IPS-NIHi11 (cell line): ENCODE measurements at regions not wholly inside any gene's neighbourhood (a gene's known extent, or its start where the extent isn't known, plus 50 kb on each side); places are given as distances from the start of the nearest gene placed in this dataset.
"Not testable (repeated sequence)": the region's sequence is repeated elsewhere in the genome, so short reads cannot be mapped to it uniquely, and the experiment has no call there.

Source experiments
- DNase-seq: peaks from one replicate; pipeline ENCODE4 v3.0.0; 2012; ENCODE audit warnings: mixed read lengths, low spot score

DNA sequence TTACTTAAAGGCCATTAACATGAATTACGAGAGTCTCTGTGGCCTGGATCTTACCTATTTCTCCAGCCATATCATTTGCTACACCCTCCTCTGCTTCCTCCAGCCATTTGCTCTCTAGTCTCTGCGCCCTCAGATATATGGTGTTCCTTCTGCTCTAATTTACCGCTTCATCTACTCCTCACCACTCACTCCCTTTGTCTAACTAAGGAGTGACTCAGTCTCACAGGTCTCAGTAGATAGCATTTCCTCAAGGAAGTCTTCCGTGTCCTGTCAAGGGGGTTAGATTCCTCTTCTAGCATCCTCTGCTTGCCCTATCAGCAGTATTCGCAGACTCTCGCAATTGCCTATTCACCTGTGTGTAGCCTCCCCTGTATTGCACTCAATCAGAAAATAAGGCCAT lies 892.1 kb upstream of the INTU start:
- no peak for DNase-seq

- no peak for DNase-seq
These were observed 890.7 kb upstream of the INTU start for GRCh38 chr4:126742048-126742447.

- no peak for DNase-seq
These were observed 889.9 kb upstream of the INTU start for GRCh38 chr4:126742885-126743284.

DNA sequence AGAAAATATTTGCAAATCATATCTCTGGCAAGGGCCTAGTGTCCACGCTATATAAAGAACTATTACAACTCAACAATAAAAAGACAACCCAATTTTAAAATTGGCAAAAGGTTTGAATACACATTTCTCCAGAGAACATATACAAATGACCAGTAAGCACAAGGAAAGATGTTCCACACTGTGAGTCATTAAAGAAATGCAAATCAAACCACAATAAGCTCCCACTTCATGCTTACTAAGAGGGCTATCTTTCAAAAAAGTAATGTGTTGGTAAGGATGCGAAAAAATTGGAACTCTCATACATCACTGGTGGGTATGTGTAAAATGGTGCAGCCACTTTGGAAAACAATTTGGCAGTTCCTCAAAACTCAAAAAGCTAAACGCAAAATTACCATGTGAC lies 884.0 kb upstream of the INTU start:
- no peak for DNase-seq

DNA sequence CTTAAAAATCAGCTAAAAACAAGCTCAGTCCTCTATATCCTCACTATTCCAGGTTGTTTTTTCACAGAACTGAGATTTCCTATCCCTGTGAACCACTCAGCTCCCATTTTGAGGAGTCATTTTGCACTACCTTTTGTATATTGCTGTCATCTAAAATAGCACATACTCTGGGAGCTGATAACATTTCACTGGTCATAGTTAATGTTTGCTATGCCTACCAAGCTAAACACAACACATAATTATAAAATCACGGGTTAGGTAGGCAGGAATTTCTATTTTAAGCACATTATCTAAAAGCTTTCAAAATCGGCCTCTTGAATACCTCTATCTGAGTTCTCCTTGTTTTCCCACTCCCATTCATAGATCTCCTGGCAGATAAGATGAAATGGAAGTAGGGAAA lies 882.0 kb upstream of the INTU start:
- DNase-seq, result no peak

GRCh38 chr4:126752126-126752525 lies 880.6 kb upstream of the INTU start:
- DNase-seq, result no peak

GRCh38 chr4:126752702-126753101 lies 880.1 kb upstream of the INTU start:
- DNase-seq, result no peak

DNA sequence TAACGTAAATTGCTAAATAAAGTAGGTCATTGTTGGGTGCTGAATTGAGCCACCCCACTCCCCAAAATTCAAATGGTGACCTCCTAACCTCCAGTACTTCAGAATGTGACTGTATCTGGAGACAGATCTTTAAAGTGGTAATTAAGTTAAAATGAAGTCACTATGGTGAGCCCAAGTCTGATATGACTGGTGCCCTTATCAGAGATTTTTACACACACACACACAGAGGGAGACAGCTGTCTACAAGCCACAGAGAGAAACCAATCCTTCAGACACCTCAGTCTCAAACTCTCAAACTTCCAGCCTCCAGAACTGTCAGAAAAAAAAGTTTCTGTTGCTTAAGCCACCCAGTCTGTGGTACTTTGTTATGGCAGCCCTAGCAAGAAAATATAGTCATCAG lies 879.2 kb upstream of the INTU start:
- no peak for DNase-seq

DNA sequence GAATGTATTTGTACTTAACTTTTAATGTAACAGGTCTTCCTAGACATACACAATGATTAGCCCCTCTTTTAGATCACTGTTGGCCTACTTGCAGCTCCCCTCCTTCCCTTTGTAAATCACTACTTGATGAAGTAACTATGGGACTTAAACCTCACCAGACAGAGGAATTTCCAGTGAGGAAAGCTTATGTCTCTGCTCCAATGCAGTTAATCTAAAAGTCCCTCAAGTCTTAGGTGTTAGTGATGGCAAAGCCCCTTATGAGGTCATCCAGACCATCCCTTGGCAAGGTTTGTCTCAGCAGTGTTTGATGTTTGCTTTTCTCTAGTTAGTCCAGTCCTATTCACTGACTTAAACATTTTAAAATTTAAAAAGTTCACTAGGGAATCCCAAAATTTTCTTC lies 877.3 kb upstream of the INTU start:
- no peak for DNase-seq

DNA sequence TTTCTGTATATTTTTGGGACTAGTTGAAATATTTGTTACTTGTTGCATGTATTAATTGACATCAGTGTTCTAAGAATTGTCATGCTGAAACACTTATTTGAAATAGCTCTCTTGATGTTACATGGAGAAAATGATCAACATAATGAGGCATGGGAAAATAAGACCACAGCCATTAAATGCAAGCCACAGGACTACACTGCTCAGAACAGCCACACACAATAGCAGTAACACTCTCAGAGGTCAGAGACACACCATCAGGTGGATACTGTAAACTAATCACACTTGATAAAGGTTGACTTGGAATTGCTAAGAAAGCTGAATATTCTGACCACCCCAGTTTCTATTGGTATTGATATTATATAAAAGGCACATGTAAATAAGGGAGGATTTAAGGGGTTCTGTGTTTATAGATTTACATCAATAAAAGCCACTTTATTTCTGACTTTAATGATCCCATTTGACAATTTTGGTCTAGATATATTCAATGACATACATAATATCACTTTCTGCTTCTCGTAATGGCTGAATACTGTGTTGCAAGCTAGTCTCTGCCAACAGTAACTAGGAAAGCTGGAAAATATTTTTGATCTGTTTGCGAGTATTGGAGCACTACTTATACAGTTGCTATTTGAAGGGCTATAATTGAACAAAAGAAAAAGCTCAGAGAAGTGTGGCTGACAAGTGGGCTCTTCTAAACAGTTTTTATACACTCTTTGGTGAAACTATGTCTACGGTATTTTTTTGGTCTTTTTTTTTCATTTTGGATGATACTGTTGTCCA lies 876.5 kb upstream of the INTU start:
- DNase-seq, result no peak

DNA sequence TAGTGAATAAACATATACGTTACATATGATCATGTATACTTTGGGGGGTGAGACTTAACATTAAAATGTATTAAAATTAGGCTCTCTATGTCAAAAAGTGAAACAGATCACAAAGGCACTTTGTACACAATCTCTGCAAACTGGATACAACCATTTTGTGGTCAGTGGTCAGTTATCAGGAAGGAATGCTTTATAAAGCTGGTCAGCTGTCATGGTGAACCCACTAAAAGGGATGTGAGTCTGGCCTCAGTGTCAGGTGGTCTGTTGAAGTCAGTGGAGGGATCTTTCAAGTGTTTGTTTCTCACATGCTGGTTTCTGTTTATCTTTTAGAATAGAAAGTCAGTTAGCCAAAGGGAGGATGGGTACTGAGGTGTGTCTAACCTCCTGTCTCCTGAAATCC lies 875.5 kb upstream of the INTU start:
- DNase-seq, result no peak

GRCh38 chr4:126758493-126758892 lies 874.3 kb upstream of the INTU start:
- DNase-seq, result no peak

GRCh38 chr4:126761947-126762662 lies 870.7 kb upstream of the INTU start:
- no peak for DNase-seq

GRCh38 chr4:126762663-126763247 lies 870.0 kb upstream of the INTU start:
- DNase-seq, result no peak

- no peak for DNase-seq
These were observed 866.5 kb upstream of the INTU start for GRCh38 chr4:126766241-126766640.

DNA sequence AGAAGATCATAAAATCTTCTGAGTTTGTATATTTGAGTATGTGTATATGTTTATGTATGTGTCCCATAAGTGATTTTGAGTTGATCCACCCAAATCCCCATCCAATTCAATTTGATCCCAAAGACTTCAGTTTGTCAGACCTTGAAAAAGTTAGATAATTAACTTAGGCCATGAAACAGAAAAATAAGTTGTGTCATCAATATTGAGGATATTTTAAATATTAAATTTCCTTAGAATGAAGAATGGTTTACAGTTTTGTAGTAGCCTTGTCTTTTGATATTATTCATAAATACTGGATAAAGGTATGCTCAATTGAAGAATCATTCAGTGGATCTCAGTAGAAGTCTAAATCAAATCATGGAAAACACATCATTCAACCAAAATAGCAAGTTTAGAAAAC lies 864.4 kb upstream of the INTU start:
- no peak for DNase-seq

DNA sequence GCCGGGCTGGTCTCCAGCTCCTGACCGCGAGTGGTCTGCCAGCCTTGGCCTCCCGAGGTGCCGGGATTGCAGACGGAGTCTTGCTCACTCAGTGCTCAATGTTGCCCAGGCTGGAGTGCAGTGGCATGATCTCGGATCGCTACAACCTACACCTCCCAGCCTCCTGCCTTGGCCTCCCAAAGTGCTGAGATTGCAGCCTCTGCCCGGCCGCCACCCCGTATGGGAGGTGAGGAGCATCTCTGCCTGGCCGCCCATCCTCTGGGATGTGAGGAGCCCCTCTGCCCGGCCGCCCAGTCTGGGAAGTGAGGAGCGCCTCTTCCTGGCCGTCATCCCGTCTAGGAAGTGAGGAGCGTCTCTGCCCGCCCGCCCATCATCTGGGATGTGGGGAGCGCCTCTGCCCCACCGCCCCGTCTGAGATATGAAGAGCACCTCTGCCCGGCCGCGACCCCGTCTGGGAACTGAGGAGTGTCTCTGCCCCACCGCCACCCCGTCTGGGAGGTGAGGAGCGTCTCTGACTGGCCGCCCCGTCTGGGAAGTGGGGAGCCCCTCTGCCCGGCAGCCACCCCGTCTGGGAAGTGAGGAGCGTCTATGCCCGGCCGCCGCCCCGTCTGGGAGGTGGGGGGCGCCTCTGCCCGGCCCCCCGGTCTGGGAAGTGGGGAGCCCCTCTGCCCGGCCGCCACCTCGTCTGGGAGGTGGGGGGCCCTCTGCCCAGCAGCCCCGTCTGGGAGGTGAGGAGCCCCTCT lies 861.8 kb upstream of the INTU start:
- not testable (repeated sequence) for DNase-seq

DNA sequence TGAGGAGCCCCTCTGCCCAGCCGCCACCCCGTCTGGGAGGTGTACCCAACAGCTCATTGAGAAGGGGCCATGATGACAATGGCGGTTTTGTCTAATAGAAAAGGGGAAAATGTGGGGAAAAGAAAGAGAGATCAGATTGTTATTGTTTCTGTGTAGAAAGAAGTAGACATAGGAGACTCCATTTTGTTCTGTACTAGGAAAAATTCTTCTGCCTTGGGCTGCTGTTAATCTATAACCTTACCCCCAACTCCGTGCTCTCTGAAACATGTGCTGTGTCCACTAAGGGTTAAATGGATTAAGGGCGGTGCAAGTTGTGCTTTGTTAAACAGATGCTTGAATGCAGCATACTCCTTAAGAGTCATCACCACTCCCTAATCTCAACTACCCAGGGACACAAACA lies 861.1 kb upstream of the INTU start:
- DNase-seq, result not testable (repeated sequence)

GRCh38 chr4:126772662-126773061 lies 860.1 kb upstream of the INTU start:
- DNase-seq, result no peak

DNA sequence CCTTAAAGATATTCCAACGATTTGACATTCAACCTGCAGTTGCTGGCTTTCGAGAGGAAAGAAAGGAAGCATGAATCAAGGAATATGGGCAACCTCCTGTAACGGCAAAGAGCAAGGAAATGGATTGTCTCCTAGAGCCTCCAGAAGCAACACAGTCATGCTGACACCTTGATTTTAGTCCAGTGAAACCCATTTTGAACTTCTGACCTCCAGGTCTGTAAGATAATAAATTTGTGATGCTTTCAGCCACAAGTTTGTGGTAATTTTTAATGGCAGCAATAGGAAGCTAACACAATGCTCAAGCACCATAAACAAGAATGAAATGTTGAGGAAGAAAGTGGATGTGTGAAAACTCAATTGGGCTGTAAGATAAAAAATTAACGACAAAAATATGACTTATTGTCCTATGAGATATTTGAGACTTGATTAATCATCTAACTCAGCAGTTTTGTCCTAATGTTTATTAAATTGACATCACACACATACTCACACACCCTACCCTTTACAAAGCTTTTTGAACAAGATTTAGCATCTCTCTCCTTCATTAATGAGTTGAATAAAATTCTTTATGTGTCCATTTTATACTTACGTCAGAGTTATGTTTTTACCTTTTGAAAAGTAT lies 857.2 kb upstream of the INTU start:
- DNase-seq, result no peak

DNA sequence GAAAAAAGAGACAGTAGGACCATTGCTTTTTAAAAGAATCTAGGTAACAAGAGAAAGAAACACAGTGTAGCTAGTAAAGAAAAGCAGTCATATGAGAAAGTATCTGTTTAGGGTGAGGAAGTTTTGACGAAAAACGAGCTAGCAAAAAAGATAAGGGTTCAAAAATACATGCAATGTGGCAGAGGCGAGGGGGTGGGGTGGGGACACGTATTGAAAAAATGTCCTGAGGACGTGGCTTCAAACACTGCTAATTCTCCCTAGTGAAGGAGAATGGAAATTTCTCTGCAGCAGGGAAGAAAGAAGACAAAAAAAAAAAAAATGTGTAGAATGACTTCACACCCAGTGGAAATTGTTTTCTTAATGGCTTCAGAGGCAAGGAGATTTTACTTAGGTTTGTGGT lies 856.4 kb upstream of the INTU start:
- no peak for DNase-seq

- no peak for DNase-seq
These were observed 855.1 kb upstream of the INTU start for GRCh38 chr4:126777649-126778048.
